Neutrophil (primary cell): ENCODE measurements at regions not wholly inside any gene's neighbourhood (a gene's known extent, or its start where the extent isn't known, plus 50 kb on each side); places are given as distances from the start of the nearest gene placed in this dataset.

Experiments
- H3K27ac ChIP-seq: fragments of 200-600 bp; sonication (generic); 2 replicates; pipeline ENCODE4 v1.5.1; 2016; ENCODE audit warnings: mild to moderate bottlenecking, moderate library complexity
- H3K27me3 ChIP-seq: fragments of 200-600 bp; sonication (generic); 2 replicates; pipeline ENCODE4 v1.6.0; 2016; ENCODE audit warnings: mild to moderate bottlenecking
- H3K36me3 ChIP-seq: fragments of 200-600 bp; sonication (generic); 2 replicates; pipeline ENCODE4 v1.5.1; 2017
- H3K4me1 ChIP-seq, 2 experiments: fragments of 200-600 bp in 1 of 2; sonication (generic) in 1 of 2; 1 replicate in 1 of 2; 2 replicates in 1 of 2; pipeline versions ENCODE4 v1.5.1 to v1.6.1; 2013 to 2016; ENCODE audit warnings: low read depth in 1 of 2, low read length in 1 of 2, mild to moderate bottlenecking in 1 of 2, moderate library complexity in 1 of 2; ENCODE audit not compliant: control insufficient read depth in 1 of 2, insufficient read depth in 1 of 2
- H3K4me3 ChIP-seq, 2 experiments: fragments of 200-600 bp in 1 of 2; sonication (generic) in 1 of 2; 1 replicate in 1 of 2; 2 replicates in 1 of 2; pipeline ENCODE4 v1.5.1; 2013 to 2016; ENCODE audit warnings: low read depth in 1 of 2, low read length in 1 of 2, mild to moderate bottlenecking in 1 of 2, moderate library complexity in 1 of 2
- H3K9me3 ChIP-seq: fragments of 200-600 bp; sonication (generic); 2 replicates; pipeline ENCODE4 v1.5.1; 2016
- CTCF ChIP-seq: fragments of 200-600 bp; sonication (generic); IDR thresholded peaks from 2 replicates; pipeline ENCODE4 v1.5.1; 2016; ENCODE audit warnings: antibody characterized with exemption

- no peaks in the 10 kb centered on the region for H3K27me3 ChIP-seq
- no peak for TF ChIP-seq CTCF
- H3K36me3 ChIP-seq: no peaks in the 10 kb centered on the region
- H3K4me3 ChIP-seq: no peak overlapping the region
- no peak overlapping the region for H3K27ac ChIP-seq
- no peaks in the 10 kb centered on the region for H3K9me3 ChIP-seq
- no peaks in the 10 kb centered on the region for H3K4me1 ChIP-seq
Measured at GRCh38 chr3:41080141-41080540, 119.2 kb upstream of the CTNNB1 start.

DNA sequence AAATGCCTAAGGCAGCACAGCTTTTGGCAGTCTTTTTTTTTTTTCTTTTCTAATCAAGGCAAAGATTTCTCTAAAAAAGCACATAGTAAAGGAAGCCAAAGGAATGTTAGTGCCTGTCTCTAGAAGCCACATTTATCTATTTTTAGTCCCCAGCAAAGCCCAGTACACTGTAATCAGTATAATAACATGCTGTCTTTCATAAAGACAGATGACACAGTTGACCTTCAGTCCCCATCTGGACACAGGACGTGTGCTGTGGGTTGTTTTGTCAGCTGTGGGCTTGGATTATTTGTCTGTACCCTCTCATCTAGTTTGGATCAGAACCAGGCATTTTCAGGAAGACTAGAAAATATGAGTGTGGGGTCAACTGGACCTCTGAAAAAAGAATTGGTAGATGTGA is 110.4 kb upstream of the CTNNB1 start:
- Histone ChIP-seq H3K27me3 (no peaks in the 10 kb centered on the region), H3K27ac (no peak overlapping the region), H3K36me3 (no peaks in the 10 kb centered on the region), H3K4me1 (no peaks in the 10 kb centered on the region), H3K9me3 (no peaks in the 10 kb centered on the region), H3K4me3 (no peak overlapping the region)
- TF ChIP-seq CTCF: no peak

GRCh38 chr3:41089566-41089965 is 109.7 kb upstream of the CTNNB1 start:
- no peak for TF ChIP-seq CTCF
- Histone ChIP-seq H3K27me3 (no peaks in the 10 kb centered on the region), H3K4me1 (no peaks in the 10 kb centered on the region), H3K27ac (no peak overlapping the region), H3K36me3 (no peaks in the 10 kb centered on the region), H3K9me3 (no peaks in the 10 kb centered on the region), H3K4me3 (no peak overlapping the region)

- H3K9me3 ChIP-seq: no peaks in the 10 kb centered on the region
- no peaks in the 10 kb centered on the region for H3K36me3 ChIP-seq
- H3K4me3 ChIP-seq: no peak overlapping the region
- H3K27me3 ChIP-seq: no peaks in the 10 kb centered on the region
- no peak for TF ChIP-seq CTCF
- H3K27ac ChIP-seq: no peak overlapping the region
- no peaks in the 10 kb centered on the region for H3K4me1 ChIP-seq
Measured at GRCh38 chr3:41092844-41093243, 106.5 kb upstream of the CTNNB1 start.

- Histone ChIP-seq H3K27ac (no peak overlapping the region), H3K9me3 (no peaks in the 10 kb centered on the region), H3K4me3 (no peak overlapping the region), H3K36me3 (no peaks in the 10 kb centered on the region), H3K27me3 (no peaks in the 10 kb centered on the region), H3K4me1 (no peaks in the 10 kb centered on the region)
- TF ChIP-seq CTCF: no peak
Measured at GRCh38 chr3:41093476-41093875, 105.8 kb upstream of the CTNNB1 start.

GRCh38 chr3:41094351-41094750 is 105.0 kb upstream of the CTNNB1 start:
- H3K27ac ChIP-seq: no peak overlapping the region
- no peak for TF ChIP-seq CTCF
- no peaks in the 10 kb centered on the region for H3K4me1 ChIP-seq
- no peaks in the 10 kb centered on the region for H3K9me3 ChIP-seq
- no peak overlapping the region for H3K4me3 ChIP-seq
- no peaks in the 10 kb centered on the region for H3K36me3 ChIP-seq
- H3K27me3 ChIP-seq: no peaks in the 10 kb centered on the region
